Suprapubic skin (tissue), 3 donors: ENCODE measurements at regions not wholly inside any gene's neighbourhood (a gene's known extent, or its start where the extent isn't known, plus 50 kb on each side); places are given as distances from the start of the nearest gene placed in this dataset.

Experiments
- POLR2A ChIP-seq, 2 donors: fragments of 450-650 bp; IDR thresholded peaks; one replicate each; pipeline ENCODE4 v1.6.1; 2017; ENCODE audit warnings: antibody characterized with exemption in 2 of 2, mild to moderate bottlenecking in 2 of 2, moderate library complexity in 2 of 2
- TF ChIP-seq, protein P1 (sequence below), 2 donors: fragments of 200-600 bp in 1 of 2; fragments of 450-650 bp in 1 of 2; sonication (generic) in 1 of 2; IDR thresholded peaks; one replicate each; pipeline ENCODE4 v1.5.1; 2016 to 2019; ENCODE audit warnings: antibody characterized with exemption in 2 of 2, mild to moderate bottlenecking in 1 of 2, moderate library complexity in 1 of 2

DNA sequence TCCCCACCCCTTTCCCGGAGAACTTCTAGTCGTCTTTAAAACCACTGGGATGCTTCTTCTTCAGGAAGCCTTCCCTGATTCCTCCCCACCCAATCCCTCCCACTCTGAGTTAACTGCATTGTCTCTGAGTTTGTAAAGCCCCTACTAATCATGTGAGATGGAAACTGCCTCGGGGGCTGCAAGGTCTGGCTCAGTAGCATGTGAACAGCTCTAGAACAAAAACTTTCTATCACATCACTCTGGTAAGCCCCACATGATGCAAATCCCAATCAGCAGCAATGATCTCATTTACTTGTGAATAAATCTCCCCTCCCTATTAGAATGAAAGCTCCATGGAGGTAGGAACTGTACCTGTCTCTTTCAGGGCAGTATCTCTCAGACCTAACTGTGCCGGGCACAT lies 141.0 kb upstream of the JUN start:
- TF ChIP-seq, protein P1, sequence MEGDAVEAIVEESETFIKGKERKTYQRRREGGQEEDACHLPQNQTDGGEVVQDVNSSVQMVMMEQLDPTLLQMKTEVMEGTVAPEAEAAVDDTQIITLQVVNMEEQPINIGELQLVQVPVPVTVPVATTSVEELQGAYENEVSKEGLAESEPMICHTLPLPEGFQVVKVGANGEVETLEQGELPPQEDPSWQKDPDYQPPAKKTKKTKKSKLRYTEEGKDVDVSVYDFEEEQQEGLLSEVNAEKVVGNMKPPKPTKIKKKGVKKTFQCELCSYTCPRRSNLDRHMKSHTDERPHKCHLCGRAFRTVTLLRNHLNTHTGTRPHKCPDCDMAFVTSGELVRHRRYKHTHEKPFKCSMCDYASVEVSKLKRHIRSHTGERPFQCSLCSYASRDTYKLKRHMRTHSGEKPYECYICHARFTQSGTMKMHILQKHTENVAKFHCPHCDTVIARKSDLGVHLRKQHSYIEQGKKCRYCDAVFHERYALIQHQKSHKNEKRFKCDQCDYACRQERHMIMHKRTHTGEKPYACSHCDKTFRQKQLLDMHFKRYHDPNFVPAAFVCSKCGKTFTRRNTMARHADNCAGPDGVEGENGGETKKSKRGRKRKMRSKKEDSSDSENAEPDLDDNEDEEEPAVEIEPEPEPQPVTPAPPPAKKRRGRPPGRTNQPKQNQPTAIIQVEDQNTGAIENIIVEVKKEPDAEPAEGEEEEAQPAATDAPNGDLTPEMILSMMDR (IDR thresholded peaks at IDR 0.05): no peak
- TF ChIP-seq POLR2A (IDR thresholded peaks at IDR 0.05): no peak
